CD14-positive monocyte (primary cell): ENCODE measurements at regions not wholly inside any gene's neighbourhood (a gene's known extent, or its start where the extent isn't known, plus 50 kb on each side); places are given as distances from the start of the nearest gene placed in this dataset.

Experiments used
- DNase-seq, 3 donors: peaks; one replicate each; pipeline ENCODE4 v3.0.0-alpha.2; 2011 to 2022
- H2AFZ ChIP-seq: 2 replicates; pipeline ENCODE4 v1.6.0; 2012; ENCODE audit warnings: mild to moderate bottlenecking, low read depth, low read length, inconsistent platforms; ENCODE audit not compliant: insufficient read depth, poor library complexity, severe bottlenecking
- H3K27ac ChIP-seq, 2 donors: 1 replicate in 1 of 2; 2 replicates in 1 of 2; pipeline ENCODE4 v1.5.1; 2012 to 2013; ENCODE audit warnings: low read length in 2 of 2, control low read depth in 1 of 2, inconsistent platforms in 1 of 2, low read depth in 1 of 2, mild to moderate bottlenecking in 1 of 2
- H3K27me3 ChIP-seq, 2 donors: one replicate each; pipeline versions ENCODE4 v1.6.0 to v1.6.1; 2011 to 2013; ENCODE audit warnings: low read length in 2 of 2; ENCODE audit not compliant: control insufficient read depth in 2 of 2, insufficient read depth in 2 of 2
- H3K36me3 ChIP-seq, 2 donors: replicated peaks in 1 of 2; 1 replicate in 1 of 2; 2 replicates in 1 of 2; pipeline versions ENCODE4 v1.5.1 to v1.6.1; 2012 to 2013; ENCODE audit warnings: low read length in 2 of 2, control low read depth in 1 of 2, inconsistent platforms in 1 of 2, mild to moderate bottlenecking in 1 of 2; ENCODE audit not compliant: insufficient read depth in 2 of 2, control insufficient read depth in 1 of 2
- H3K4me1 ChIP-seq, 2 donors: 1 replicate in 1 of 2; 2 replicates in 1 of 2; pipeline versions ENCODE4 v1.5.1 to v1.6.1; 2012 to 2013; ENCODE audit warnings: low read length in 2 of 2, control low read depth in 1 of 2, inconsistent platforms in 1 of 2, mild to moderate bottlenecking in 1 of 2, moderate library complexity in 1 of 2; ENCODE audit not compliant: insufficient read depth in 2 of 2, control insufficient read depth in 1 of 2
- H3K4me2 ChIP-seq: replicated peaks from 2 replicates; pipeline ENCODE3; 2012; ENCODE audit warnings: low read length, moderate library complexity, mild to moderate bottlenecking; ENCODE audit not compliant: poor library complexity, severe bottlenecking; ENCODE audit errors: extremely low read depth
- H3K4me3 ChIP-seq, 3 experiments: fragments of 200-600 bp in 1 of 3; sonication (generic) in 1 of 3; replicated peaks in 1 of 3; 1 replicate in 2 of 3; 2 replicates in 1 of 3; pipeline ENCODE4 v1.5.1; 2011 to 2013; ENCODE audit warnings: low read length in 3 of 3, mild to moderate bottlenecking in 3 of 3, control low read depth in 2 of 3, low read depth in 2 of 3, inconsistent platforms in 1 of 3, moderate library complexity in 1 of 3
- H3K79me2 ChIP-seq: 2 replicates; pipeline ENCODE4 v1.6.0; 2012; ENCODE audit warnings: mild to moderate bottlenecking, control low read depth, inconsistent platforms, low read length, moderate library complexity; ENCODE audit not compliant: insufficient read depth
- H3K9ac ChIP-seq: 2 replicates; pipeline ENCODE4 v1.6.0; 2017; ENCODE audit warnings: low read length, mild to moderate bottlenecking; ENCODE audit not compliant: insufficient read depth, poor library complexity, severe bottlenecking
- H3K9me3 ChIP-seq, 2 donors: replicated peaks in 1 of 2; 1 replicate in 1 of 2; 2 replicates in 1 of 2; pipeline versions ENCODE4 v1.5.1 to v1.6.1; 2012 to 2013; ENCODE audit warnings: low read length in 2 of 2, control low read depth in 1 of 2; ENCODE audit not compliant: control insufficient read depth in 1 of 2, insufficient read depth in 1 of 2
- H4K20me1 ChIP-seq: 2 replicates; pipeline ENCODE4 v1.6.0; 2012; ENCODE audit warnings: mild to moderate bottlenecking, low read length, control low read depth, moderate library complexity; ENCODE audit not compliant: insufficient read depth
- H3K27ac Mint-ChIP-seq, 7 donors: one replicate each; pipeline ENCODE4 v1.8.0; 2020; ENCODE audit warnings: mild to moderate bottlenecking in 7 of 7, mixed read lengths in 7 of 7, moderate library complexity in 6 of 7, inconsistent platforms in 2 of 7
- H3K27me3 Mint-ChIP-seq, 3 donors: one replicate each; pipeline ENCODE4 v1.8.0; 2021 to 2022; ENCODE audit warnings: low read depth in 3 of 3, mild to moderate bottlenecking in 3 of 3, mixed read lengths in 3 of 3, moderate library complexity in 3 of 3, inconsistent platforms in 1 of 3
- H3K36me3 Mint-ChIP-seq, 2 donors: one replicate each; pipeline ENCODE4 v1.8.0; 2020; ENCODE audit warnings: mixed read lengths in 2 of 2, inconsistent platforms in 1 of 2, mild to moderate bottlenecking in 1 of 2
- H3K4me1 Mint-ChIP-seq: one replicate; pipeline ENCODE4 v1.8.0; 2020; ENCODE audit warnings: mild to moderate bottlenecking, mixed read lengths
- H3K4me3 Mint-ChIP-seq, 2 donors: one replicate each; pipeline ENCODE4 v1.8.0; 2020; ENCODE audit warnings: mild to moderate bottlenecking in 2 of 2, mixed read lengths in 2 of 2, moderate library complexity in 1 of 2
- H3K9me3 Mint-ChIP-seq, 7 donors: one replicate each; pipeline ENCODE4 v1.8.0; 2020 to 2022; ENCODE audit warnings: mixed read lengths in 7 of 7, mild to moderate bottlenecking in 6 of 7, moderate library complexity in 6 of 7, inconsistent platforms in 2 of 7
- CTCF ChIP-seq: fragments of 200-600 bp; IDR thresholded peaks from one replicate; pipeline ENCODE4 v1.8.0; 2022; ENCODE audit warnings: antibody characterized with exemption, mild to moderate bottlenecking
- WGBS: methylation state at CpG from one replicate; pipeline ENCODE4 v1.1.5; 2013; ENCODE audit warnings: missing lambda C conversion rate; ENCODE audit not compliant: insufficient coverage; 5-methylcytosine and 5-hydroxymethylcytosine counted together
- intact Hi-C, 2 donors: fragments of 100-400 bp; cut with micrococcal nuclease; formaldehyde crosslinking; loops; one replicate each; pipeline versions ENCODE4 v1.15.0 to v1.15.1; 2023

- H3K9me3 Mint-ChIP-seq, result peaks cover 0 to 14% (median 1%) of the 10 kb centered on the region in 7 donors
Measured at GRCh38 chr7:69173846-69174245, 424.4 kb upstream of the AUTS2 start.

GRCh38 chr7:69176841-69177240, 421.4 kb upstream of the AUTS2 start:
- Histone ChIP-seq H3K4me2 (no peak overlapping the region), H4K20me1 (no peaks in the 10 kb centered on the region), H3K36me3 (no peaks in the 10 kb centered on the region), H3K4me1 (peaks cover under 1 to 1% of the 10 kb centered on the region in 2 donors), H3K9me3 (peaks cover 0 to 9% of the 10 kb centered on the region in 2 donors), H3K9ac (no peak overlapping the region), H2AFZ (no peak overlapping the region), H3K4me3 (no peak overlapping the region), H3K27me3 (no peaks in the 10 kb centered on the region), H3K79me2 (no peaks in the 10 kb centered on the region), H3K27ac (no peak overlapping the region)
- WGBS, result 100% methylated on average over 1 of the region's 2 CpGs
- intact Hi-C loops, result no loop called here
- Mint-ChIP-seq H3K4me3 (no peak overlapping the region), H3K9me3 (peaks cover 0 to 17% (median 2%) of the 10 kb centered on the region in 7 donors), H3K27me3 (peaks cover 2 to 8% (median 3%) of the 10 kb centered on the region in 3 donors), H3K36me3 (no peaks in the 10 kb centered on the region), H3K27ac (no peak overlapping the region), H3K4me1 (peaks cover 2% of the 10 kb centered on the region)
- TF ChIP-seq CTCF, result no peak
- DNase-seq, result no peak

More at GRCh38 chr7:69173846-69174245, 424.4 kb upstream of the AUTS2 start:
- Histone ChIP-seq H3K4me3 (no peak overlapping the region), H3K4me1 (no peaks in the 10 kb centered on the region), H3K9ac (no peak overlapping the region), H3K79me2 (no peaks in the 10 kb centered on the region), H3K9me3 (peaks cover 0 to 6% of the 10 kb centered on the region in 2 donors), H4K20me1 (no peaks in the 10 kb centered on the region), H3K27ac (no peak overlapping the region), H2AFZ (no peak overlapping the region), H3K27me3 (no peaks in the 10 kb centered on the region), H3K36me3 (no peaks in the 10 kb centered on the region), H3K4me2 (no peak overlapping the region)
- Mint-ChIP-seq H3K4me3 (no peak overlapping the region), H3K27me3 (peaks cover 3 to 8% (median 3%) of the 10 kb centered on the region in 3 donors), H3K36me3 (no peaks in the 10 kb centered on the region), H3K27ac (no peak overlapping the region), H3K4me1 (no peaks in the 10 kb centered on the region)
- no peak for DNase-seq
- no peak for TF ChIP-seq CTCF
- intact Hi-C loops, result no loop called here
- WGBS, result no CpG with 5 or more reads among the region's 1 CpG
